GM06990 (cell line): ENCODE measurements at regions not wholly inside any gene's neighbourhood (a gene's known extent, or its start where the extent isn't known, plus 50 kb on each side); places are given as distances from the start of the nearest gene placed in this dataset.
"Not testable (repeated sequence)": the region's sequence is repeated elsewhere in the genome, so short reads cannot be mapped to it uniquely, and the experiment has no call there.

Source experiments
- DNase-seq: peaks from one replicate; pipeline ENCODE4 v3.0.0-alpha.2; 2011; ENCODE audit not compliant: insufficient read length; ENCODE audit errors: extremely low read depth
- H3K27me3 ChIP-seq: replicated peaks from 2 replicates; pipeline ENCODE4 v1.6.0; 2011; ENCODE audit warnings: low read length; ENCODE audit not compliant: control insufficient read depth, insufficient read depth
- H3K36me3 ChIP-seq: 2 replicates; pipeline ENCODE4 v1.5.1; 2011; ENCODE audit warnings: low read length; ENCODE audit not compliant: control insufficient read depth, insufficient read depth
- H3K4me3 ChIP-seq: replicated peaks from 2 replicates; pipeline ENCODE4 v1.5.1; 2011; ENCODE audit warnings: low read depth, mild to moderate bottlenecking, control low read depth, low read length

DNA sequence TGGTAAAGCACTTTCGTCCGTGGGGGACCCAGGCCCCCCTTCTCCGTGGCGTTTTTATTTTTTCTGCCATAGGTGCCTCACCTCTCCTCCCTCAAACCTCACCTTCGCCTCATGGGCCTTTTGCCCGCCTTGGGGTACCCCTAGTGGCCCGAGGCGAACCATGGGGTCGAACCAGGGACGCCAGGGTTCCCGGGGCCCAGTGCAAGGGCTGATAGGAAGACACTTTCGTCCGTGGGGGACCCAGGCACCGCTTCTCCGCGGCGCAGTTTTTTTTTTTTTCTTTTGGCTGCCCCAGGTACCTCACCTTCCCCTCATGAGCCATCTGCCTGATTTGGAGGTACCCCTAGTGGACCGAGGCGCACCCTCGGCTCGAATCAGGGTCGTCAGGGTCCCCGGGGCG lies 527.8 kb downstream of the FOXD4L4 start:
- H3K27me3 ChIP-seq, DNase-seq, H3K36me3 ChIP-seq, H3K4me3 ChIP-seq: not testable (repeated sequence)

DNA sequence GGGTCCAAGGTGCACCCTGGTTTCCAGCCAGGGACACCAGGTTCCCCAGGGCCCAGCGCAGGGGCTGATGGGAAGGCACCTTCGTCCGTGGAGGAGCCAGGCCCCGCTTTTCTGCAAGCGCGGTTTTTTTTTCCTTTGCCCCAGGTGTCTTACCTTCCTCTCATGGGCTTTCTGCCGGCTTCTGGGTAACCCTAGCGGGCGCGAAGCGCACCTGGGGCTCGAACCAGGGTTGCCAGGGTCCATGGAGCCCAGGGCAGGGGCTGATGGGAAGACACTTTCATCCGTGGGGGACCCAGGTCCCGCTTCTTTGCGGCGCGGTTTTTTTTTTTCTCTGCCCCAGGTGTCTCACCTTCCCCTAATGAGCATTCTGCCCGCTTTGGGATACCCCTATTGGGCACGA lies 529.3 kb downstream of the FOXD4L4 start:
- not testable (repeated sequence) for H3K4me3 ChIP-seq, H3K36me3 ChIP-seq, H3K27me3 ChIP-seq
- peak; percentile 48 for DNase-seq

DNA sequence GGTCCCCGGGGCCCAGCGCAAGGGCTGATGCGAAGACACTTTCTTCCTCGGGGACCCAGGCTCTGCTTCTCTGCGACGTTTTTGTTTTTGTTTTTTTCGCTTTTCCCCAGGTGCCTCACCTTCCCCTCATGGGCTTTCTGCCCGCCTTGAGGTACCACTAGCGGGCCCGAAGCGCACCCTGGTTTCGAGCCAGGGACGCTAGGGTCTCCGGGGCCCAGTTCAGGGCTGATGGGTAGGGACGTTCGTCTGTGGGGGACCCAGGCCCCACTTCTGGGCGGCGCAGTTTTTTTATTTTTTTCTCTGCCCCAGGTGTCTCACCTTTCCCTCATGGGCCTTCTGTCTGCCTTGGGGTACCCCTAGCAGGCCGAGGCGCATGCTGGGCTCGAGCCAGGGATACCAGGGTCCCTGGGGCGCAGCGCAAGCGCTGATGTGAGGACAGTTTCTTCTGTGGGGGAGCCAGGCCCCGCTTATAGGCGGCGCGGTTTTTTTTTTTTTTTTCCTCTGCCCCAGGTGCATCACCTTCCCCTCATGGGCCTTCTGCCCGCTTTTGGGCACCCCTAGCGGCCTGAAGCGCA lies 530.0 kb downstream of the FOXD4L4 start:
- not testable (repeated sequence) for H3K27me3 ChIP-seq, H3K36me3 ChIP-seq, H3K4me3 ChIP-seq
- DNase-seq = peak; percentile 1

DNA sequence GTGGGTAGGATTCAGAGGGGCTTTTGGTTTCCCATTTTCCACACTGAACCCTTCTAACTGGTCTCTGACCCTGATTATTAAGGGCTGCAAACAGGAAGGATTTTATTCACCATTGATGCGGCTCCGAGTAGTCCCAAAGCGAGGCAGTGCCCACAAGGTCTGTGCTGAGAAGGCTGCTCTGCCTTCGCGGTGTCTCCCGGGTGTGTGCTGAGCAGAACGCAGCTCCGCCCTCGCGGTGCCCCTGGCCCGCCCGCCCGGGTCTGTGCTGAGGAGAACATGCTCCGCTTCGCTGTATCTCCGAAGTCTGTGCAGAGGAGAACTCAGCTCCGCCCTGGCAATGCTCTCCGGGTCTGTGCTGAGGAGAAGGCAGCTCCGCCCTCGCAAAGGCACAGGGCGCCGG lies 530.7 kb downstream of the FOXD4L4 start:
- H3K27me3 ChIP-seq, H3K4me3 ChIP-seq, DNase-seq, H3K36me3 ChIP-seq: not testable (repeated sequence)

DNA sequence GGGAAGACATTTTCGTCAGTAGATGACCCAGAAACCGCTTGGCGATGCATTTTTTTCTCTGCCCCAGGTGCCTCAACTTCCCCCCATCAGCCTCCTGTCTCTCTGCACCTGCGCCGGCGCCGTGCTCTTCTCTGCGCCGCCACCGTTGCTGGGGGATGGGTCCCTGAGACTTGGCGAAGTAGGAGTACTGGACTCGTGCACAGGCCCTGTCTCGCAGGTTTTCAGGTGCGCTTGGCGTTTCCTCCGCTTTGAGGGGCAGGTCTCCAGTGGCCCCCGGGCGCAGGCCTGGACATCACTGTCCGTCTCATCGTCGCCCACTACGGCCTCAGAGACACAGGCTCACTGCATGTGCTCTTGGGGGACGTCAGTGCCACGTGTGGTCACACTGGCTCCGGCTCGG lies 532.1 kb downstream of the FOXD4L4 start:
- not testable (repeated sequence) for H3K36me3 ChIP-seq, H3K4me3 ChIP-seq, H3K27me3 ChIP-seq, DNase-seq

DNA sequence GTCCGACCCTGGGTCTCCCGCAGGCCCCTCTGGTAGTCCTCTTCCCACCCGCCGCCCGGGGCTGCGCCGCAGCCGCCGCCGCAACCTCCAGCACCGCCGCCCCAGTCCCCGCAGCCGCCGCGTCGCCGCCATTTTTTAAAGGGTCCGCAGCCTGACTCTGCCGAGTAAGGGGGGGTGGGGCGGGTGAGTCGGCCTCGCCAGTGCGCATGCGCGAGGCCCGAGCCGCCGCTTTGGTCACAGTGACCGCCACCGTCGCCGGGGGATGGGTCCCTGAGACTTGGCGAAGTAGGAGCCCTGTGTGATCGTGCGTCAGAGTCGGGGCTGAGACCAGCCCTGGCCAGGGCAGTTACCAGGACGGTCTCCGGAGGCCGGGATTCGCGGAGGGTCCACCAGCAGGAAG lies 532.8 kb downstream of the FOXD4L4 start:
- H3K36me3 ChIP-seq, DNase-seq, H3K27me3 ChIP-seq: not testable (repeated sequence)
- H3K4me3 ChIP-seq = peak overlapping the region; percentile 49

DNA sequence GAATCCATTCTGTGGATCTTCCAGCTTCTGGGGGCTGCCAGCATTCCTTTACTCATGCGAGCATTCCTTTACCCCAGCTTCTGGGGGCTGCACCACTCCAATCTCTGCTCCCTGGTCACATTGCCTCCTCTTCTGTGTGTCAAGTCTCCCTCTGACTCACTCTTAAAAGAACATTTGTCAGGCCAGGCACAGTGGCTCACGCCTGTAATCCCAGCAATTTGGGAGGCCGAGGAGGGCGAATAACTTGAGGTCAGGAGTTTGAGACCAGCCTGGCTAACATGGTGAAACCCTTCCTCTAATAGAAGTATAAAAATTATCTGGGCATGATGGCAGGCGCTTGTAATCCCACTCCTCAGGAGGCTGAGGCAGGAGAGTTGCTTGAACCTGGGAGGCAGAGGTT lies 541.9 kb downstream of the FOXD4L4 start:
- DNase-seq, H3K36me3 ChIP-seq, H3K27me3 ChIP-seq, H3K4me3 ChIP-seq: not testable (repeated sequence)
